HepG2 (cell line): ENCODE measurements at regions not wholly inside any gene's neighbourhood (a gene's known extent, or its start where the extent isn't known, plus 50 kb on each side); places are given as distances from the start of the nearest gene placed in this dataset.

Source experiments
- ATF7 ChIP-seq, 2 experiments: fragments of 450-650 bp in 1 of 2; sonication (generic) in 1 of 2; formaldehyde crosslinking in 1 of 2; IDR thresholded peaks; 2 replicates each; pipeline versions ENCODE4 v1.4.0 to v1.6.1; 2016 to 2020; ENCODE audit warnings: antibody characterized with exemption in 1 of 2, mild to moderate bottlenecking in 1 of 2, missing genetic modification reagents in 1 of 2
- CAMTA2 ChIP-seq: sonication (generic); formaldehyde crosslinking; IDR thresholded peaks from 2 replicates; pipeline ENCODE4 v1.4.0; 2020; ENCODE audit warnings: mild to moderate bottlenecking, missing genetic modification reagents, borderline replicate concordance
- FOSL1 ChIP-seq: sonication (generic); formaldehyde crosslinking; IDR thresholded peaks from 2 replicates; pipeline ENCODE4 v1.9.0; 2021; ENCODE audit warnings: missing genetic modification reagents, borderline replicate concordance
- GATAD2A ChIP-seq: IDR thresholded peaks from 2 replicates; pipeline ENCODE4 v1.6.1; 2016
- MTA3 ChIP-seq: sonication (generic); formaldehyde crosslinking; IDR thresholded peaks from 2 replicates; pipeline ENCODE4 v1.4.0; 2020; ENCODE audit warnings: missing genetic modification reagents
- NAIF1 ChIP-seq: sonication (generic); formaldehyde crosslinking; IDR thresholded peaks from 2 replicates; pipeline ENCODE4 v1.5.0; 2020; ENCODE audit warnings: mild to moderate bottlenecking, missing genetic modification reagents, borderline replicate concordance
- NFKB2 ChIP-seq: sonication (generic); formaldehyde crosslinking; IDR thresholded peaks from 2 replicates; pipeline ENCODE4 v1.4.0; 2020; ENCODE audit warnings: missing genetic modification reagents, borderline replicate concordance
- PAXIP1 ChIP-seq: sonication (generic); formaldehyde crosslinking; conservative IDR thresholded peaks from 2 replicates; pipeline ENCODE4 v1.4.0; 2020; ENCODE audit warnings: mild to moderate bottlenecking, missing genetic modification reagents, moderate library complexity
- PHB2 ChIP-seq: fragments of 450-650 bp; IDR thresholded peaks from 2 replicates; pipeline ENCODE4 v1.6.1; 2018; ENCODE audit not compliant: partially characterized antibody
- PPARG ChIP-seq: conservative IDR thresholded peaks from 2 replicates; pipeline ENCODE4 v1.6.1; 2016; ENCODE audit warnings: missing biosample characterization, missing genetic modification reagents
- RARA ChIP-seq: IDR thresholded peaks from 2 replicates; pipeline ENCODE4 v1.6.1; 2016; ENCODE audit warnings: missing genetic modification reagents, missing compliant biosample characterization
- RBFOX2 ChIP-seq: fragments of 200-400 bp; formaldehyde crosslinking; IDR thresholded peaks from 2 replicates; pipeline ENCODE4 v1.6.1; 2017; ENCODE audit warnings: low read depth, mild to moderate bottlenecking, low read length
- RBM22 ChIP-seq: fragments of 200-400 bp; formaldehyde crosslinking; optimal IDR thresholded peaks from 2 replicates; pipeline ENCODE3; 2017; ENCODE audit warnings: mild to moderate bottlenecking, low read length, moderate library complexity
- RXRA ChIP-seq: sonication (generic); formaldehyde crosslinking; IDR thresholded peaks from 2 replicates; pipeline ENCODE4 v1.5.1; 2020; ENCODE audit warnings: missing genetic modification reagents
- SIN3A ChIP-seq: IDR thresholded peaks from 2 replicates; pipeline ENCODE4 v1.6.1; 2011; ENCODE audit warnings: low read depth, mild to moderate bottlenecking, control low read depth, low read length, borderline replicate concordance
- SP4 ChIP-seq: sonication (generic); formaldehyde crosslinking; IDR thresholded peaks from 2 replicates; pipeline ENCODE4 v1.8.1; 2023; ENCODE audit warnings: mild to moderate bottlenecking, missing genetic modification reagents
- U2AF2 ChIP-seq: fragments of 200-400 bp; formaldehyde crosslinking; IDR thresholded peaks from 2 replicates; pipeline ENCODE4 v1.6.1; 2017; ENCODE audit warnings: low read depth, mild to moderate bottlenecking, low read length
- ZNF10 ChIP-seq: sonication (generic); formaldehyde crosslinking; IDR thresholded peaks from 2 replicates; pipeline ENCODE4 v1.4.0; 2020; ENCODE audit warnings: mild to moderate bottlenecking, low read depth, missing genetic modification reagents, borderline replicate concordance
- ZNF337 ChIP-seq: sonication (generic); formaldehyde crosslinking; IDR thresholded peaks from 2 replicates; pipeline ENCODE4 v1.5.1; 2020; ENCODE audit warnings: missing genetic modification reagents, low read depth, mild to moderate bottlenecking, borderline replicate concordance
- ZNF343 ChIP-seq: sonication (generic); formaldehyde crosslinking; IDR thresholded peaks from 2 replicates; pipeline ENCODE4 v1.4.0; 2020; ENCODE audit warnings: mild to moderate bottlenecking, missing genetic modification reagents
- ZNF484 ChIP-seq: sonication (generic); formaldehyde crosslinking; IDR thresholded peaks from 2 replicates; pipeline ENCODE4 v1.5.1; 2020; ENCODE audit warnings: mild to moderate bottlenecking, low read depth, missing genetic modification reagents, borderline replicate concordance
- ZNF569 ChIP-seq: sonication (generic); formaldehyde crosslinking; IDR thresholded peaks from 2 replicates; pipeline ENCODE4 v1.5.0; 2020; ENCODE audit warnings: mild to moderate bottlenecking, missing genetic modification reagents, moderate library complexity, borderline replicate concordance
- TF ChIP-seq, protein P1 (sequence below): IDR thresholded peaks from 2 replicates; pipeline ENCODE4 v1.6.1; 2012; ENCODE audit warnings: low read length, improper control_type of control experiment
- TF ChIP-seq, protein P2 (sequence below): sonication (generic); formaldehyde crosslinking; IDR thresholded peaks from 2 replicates; pipeline ENCODE4 v1.8.1; 2023; ENCODE audit warnings: mild to moderate bottlenecking, missing genetic modification reagents

DNA sequence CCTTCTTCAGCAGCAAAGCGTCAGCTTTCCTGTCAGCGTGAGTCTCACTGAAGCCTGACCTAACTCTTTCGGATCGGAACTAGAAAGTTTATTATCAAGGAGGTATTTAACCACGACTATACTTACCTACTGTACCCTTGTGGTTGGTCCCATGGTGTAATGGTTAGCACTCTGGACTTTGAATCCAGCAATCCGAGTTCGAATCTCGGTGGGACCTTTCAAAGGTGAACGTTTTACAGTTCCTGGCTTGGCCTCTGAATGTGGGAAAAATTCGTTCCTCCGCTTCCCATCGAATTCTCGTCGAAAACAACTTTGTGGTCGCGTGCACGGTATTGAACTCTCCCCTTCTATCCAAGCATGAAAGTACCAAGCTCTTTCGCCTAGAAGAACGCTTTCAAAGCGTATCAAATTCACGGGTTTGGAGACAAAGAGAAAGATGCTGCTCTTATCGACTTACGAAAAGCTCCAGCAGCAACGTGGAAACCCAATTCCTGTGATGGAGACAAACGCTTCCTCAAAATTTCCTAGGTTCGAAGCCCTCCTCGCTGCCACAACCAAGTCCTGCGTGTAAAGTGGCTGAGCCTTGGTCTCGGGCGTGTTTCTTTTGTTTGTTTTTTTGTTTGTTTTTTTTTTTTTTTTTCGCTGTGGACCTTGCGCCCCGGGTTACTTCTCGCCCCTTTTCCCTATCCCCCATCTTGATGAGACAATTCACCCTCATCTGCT is 63.7 kb downstream of the GPX5 start (continued):
- TF ChIP-seq, protein P1, sequence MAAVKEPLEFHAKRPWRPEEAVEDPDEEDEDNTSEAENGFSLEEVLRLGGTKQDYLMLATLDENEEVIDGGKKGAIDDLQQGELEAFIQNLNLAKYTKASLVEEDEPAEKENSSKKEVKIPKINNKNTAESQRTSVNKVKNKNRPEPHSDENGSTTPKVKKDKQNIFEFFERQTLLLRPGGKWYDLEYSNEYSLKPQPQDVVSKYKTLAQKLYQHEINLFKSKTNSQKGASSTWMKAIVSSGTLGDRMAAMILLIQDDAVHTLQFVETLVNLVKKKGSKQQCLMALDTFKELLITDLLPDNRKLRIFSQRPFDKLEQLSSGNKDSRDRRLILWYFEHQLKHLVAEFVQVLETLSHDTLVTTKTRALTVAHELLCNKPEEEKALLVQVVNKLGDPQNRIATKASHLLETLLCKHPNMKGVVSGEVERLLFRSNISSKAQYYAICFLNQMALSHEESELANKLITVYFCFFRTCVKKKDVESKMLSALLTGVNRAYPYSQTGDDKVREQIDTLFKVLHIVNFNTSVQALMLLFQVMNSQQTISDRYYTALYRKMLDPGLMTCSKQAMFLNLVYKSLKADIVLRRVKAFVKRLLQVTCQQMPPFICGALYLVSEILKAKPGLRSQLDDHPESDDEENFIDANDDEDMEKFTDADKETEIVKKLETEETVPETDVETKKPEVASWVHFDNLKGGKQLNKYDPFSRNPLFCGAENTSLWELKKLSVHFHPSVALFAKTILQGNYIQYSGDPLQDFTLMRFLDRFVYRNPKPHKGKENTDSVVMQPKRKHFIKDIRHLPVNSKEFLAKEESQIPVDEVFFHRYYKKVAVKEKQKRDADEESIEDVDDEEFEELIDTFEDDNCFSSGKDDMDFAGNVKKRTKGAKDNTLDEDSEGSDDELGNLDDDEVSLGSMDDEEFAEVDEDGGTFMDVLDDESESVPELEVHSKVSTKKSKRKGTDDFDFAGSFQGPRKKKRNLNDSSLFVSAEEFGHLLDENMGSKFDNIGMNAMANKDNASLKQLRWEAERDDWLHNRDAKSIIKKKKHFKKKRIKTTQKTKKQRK, result no peak
- TF ChIP-seq PAXIP1 (CRISPR knock-in tag) (peak; percentile 44), PPARG (CRISPR knock-in tag) (peak; percentile 82), ZNF343 (no peak), ZNF337 (CRISPR knock-in tag) (no peak), RBFOX2 (no peak), U2AF2 (no peak), ZNF569 (no peak), RBM22 (peak; percentile 85), NAIF1 (peak; percentile 83), RARA (CRISPR knock-in tag) (peak; percentile 54), PHB2 (no peak), SP4 (CRISPR knock-in tag) (peak; percentile 76), NFKB2 (no peak), CAMTA2 (CRISPR knock-in tag) (0 out of 2 replicates have a peak, but pooled peaks have one; percentile 37), SIN3A (no peak), FOSL1 (CRISPR knock-in tag) (no peak), GATAD2A (CRISPR knock-in tag) (peak; percentile 86), ZNF484 (no peak), RXRA (CRISPR knock-in tag) (peak; percentile 25; the same call in 1 of the 2 replicates), ZNF10 (no peak), MTA3 (CRISPR knock-in tag) (no peak), ATF7 (IDR thresholded peaks at IDR 0.05) (no peak), ATF7 (CRISPR knock-in tag; IDR thresholded peaks at IDR 0.05) (no peak)
- TF ChIP-seq, protein P2, sequence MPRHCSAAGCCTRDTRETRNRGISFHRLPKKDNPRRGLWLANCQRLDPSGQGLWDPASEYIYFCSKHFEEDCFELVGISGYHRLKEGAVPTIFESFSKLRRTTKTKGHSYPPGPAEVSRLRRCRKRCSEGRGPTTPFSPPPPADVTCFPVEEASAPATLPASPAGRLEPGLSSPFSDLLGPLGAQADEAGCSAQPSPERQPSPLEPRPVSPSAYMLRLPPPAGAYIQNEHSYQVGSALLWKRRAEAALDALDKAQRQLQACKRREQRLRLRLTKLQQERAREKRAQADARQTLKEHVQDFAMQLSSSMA, result 0 out of 2 replicates have a peak, but pooled peaks have one; percentile 33
